SK-N-MC (cell line): ENCODE measurements at regions not wholly inside any gene's neighbourhood (a gene's known extent, or its start where the extent isn't known, plus 50 kb on each side); places are given as distances from the start of the nearest gene placed in this dataset.

Source experiments
- EZH2 ChIP-seq: fragments of 200-600 bp; sonication (generic); IDR thresholded peaks from one replicate; pipeline ENCODE4 v1.6.1; 2017; ENCODE audit warnings: antibody characterized with exemption
- FOXP2 ChIP-seq: optimal IDR thresholded peaks from 2 replicates; pipeline ENCODE3; 2011; ENCODE audit warnings: mild to moderate bottlenecking, moderate library complexity; ENCODE audit not compliant: insufficient read depth; ENCODE audit errors: extremely low read length, control extremely low read depth
- POLR2AphosphoS5 ChIP-seq: IDR thresholded peaks from 2 replicates; pipeline ENCODE4 v1.6.1; 2012; ENCODE audit warnings: mild to moderate bottlenecking, low read depth, low read length, borderline replicate concordance

GRCh38 chr4:60611762-60612496, 588.2 kb upstream of the ADGRL3 start:
- TF ChIP-seq EZH2 (no peak), POLR2AphosphoS5 (no peak), FOXP2 (no peak)
